ENCODE measurements at regions not wholly inside any gene's neighbourhood (a gene's known extent, or its start where the extent isn't known, plus 50 kb on each side); places are given as distances from the start of the nearest gene placed in this dataset.

- no peak for DNase-seq (ENCODE audit: low spot score)
Observed at GRCh38 chr9:27750566-27750965, 177.3 kb upstream of the C9orf72 start.

DNA sequence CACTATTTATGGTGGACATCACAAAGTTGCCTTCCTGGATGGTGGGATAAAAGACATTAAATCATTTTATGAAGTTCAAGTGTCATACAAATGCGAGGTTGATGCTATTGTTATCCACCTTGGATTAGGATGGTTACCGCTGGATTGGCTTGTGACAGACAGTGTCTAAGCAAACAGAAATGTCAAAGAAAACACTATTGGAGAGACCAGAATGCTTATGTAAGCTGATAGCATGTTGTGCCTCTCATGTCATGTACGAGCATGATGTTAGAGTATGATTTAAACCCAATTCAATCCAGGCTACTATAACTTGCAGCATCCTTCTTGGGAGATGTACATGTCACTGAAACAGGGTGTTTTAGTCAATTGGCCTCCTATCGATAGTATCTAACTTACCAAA is 178.8 kb upstream of the C9orf72 start:
- DNase-seq (ENCODE audit: low spot score): no peak

DNA sequence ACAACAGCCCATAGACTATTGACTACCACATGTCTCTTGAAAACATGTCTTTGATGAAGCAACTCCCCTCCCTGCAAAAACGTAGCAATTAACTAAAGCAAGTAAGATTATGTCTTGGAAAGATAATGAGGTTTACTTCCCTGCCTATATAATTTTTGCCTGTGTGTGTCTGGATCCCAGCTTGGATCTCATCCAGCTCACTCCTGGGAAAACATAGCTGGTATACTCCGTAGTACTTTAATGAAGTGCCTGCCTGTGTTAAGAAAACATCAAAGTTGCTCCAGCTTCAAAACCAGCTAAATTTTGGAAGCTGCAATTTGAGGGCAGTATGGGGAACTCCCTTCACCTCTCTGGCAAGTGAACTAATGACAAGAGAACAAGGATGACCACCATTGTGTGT is 182.6 kb upstream of the C9orf72 start:
- DNase-seq (ENCODE audit: low spot score): no peak

DNA sequence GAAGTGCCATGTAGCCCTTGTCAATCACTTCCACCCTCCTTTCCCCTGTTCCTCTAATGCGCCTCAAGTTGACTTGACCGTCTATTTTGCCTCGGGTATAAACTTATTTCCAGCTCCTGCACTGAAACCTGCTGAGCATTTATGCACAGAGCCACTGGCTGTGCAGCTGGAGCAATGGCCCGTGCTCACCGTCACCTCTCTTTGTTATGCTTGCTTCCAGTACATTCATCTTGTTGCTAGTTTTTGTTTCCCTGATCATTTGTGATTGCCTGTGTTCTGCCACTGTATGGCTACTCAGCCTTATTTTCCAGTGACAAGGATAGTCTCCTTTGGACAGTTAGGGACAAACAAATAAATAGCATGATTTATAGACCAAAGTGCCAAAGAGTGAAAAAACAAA is 183.1 kb upstream of the C9orf72 start:
- DNase-seq (ENCODE audit: low spot score): no peak

DNA sequence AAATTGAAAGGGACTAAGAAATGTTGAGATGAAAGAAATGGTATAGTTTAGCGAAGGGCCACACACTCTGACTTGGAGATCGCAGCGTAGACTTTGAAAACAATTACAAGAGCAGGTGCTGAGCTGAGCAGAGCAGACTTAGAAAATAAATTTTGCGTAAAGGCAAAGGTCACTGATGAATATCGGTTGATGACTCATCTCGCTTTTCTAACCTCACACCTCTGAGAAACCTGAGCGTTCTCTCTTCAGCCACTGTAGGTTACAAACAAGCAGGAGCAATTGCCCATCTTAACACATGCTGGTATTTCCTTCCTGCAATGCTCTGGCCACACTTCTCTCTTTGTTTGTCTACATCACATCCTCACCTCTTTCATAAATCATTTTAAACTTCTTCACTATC is 190.6 kb upstream of the C9orf72 start:
- no peak for DNase-seq (ENCODE audit: low spot score)

DNA sequence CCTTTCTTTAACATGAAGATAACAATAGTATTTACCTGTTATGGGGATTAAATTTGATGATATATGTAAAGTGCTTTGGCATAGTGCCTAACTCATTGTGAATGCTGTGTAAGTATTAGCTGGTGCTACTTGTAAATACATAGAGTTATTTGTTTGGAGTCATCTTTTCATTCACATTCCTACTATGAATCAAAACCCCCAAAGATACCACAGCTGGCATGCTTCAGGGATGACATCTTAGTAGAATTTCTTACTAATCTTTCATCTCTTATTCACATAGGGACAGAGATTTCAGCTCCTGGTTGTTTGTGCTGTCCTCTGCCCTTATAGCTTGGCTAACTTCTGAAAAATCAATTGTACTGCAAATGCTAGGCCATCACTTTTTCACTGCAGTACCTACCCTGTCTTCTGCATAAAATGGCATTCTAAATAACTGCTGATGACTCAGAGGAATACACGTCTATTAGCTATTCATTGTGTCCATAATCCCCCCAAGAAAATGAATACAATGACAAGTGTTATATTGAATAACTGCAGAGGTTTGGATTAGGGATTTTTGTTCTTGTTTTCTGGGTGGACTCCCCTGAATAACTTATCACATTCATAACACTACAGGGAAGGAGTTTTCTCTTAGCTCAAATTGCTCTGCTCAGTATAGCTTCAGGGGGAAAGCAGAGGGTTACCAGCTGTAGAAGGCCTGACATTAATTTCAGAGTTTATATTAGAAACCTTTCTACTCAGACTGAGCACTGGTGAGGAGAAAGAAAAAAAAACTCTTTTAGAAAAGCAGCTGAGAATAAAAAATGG is 192.2 kb upstream of the C9orf72 start:
- DNase-seq (ENCODE audit: low spot score): no peak

- no peak for DNase-seq (ENCODE audit: low spot score)
Observed at GRCh38 chr9:27766073-27766835, 193.0 kb upstream of the C9orf72 start.

DNA sequence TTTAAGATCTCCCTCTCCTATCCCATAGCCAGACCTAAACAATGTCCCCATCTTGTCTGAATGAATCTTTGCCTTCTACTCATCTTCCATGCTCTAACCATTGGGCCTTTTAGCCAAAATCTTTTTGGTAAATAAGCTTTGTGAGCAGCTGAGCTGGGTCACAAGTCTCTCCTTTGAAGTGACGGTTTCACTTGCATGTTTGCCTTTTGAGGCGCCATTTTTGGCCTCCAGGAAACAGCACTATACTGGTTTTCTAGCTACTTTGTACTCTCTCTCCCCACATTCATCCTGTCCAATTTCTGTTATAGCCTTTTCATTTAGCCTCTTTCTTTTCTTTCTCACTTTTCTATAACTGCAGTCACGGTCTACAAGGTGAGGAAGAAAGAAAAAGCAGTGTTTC is 195.5 kb upstream of the C9orf72 start:
- no peak for DNase-seq (ENCODE audit: low spot score)

DNA sequence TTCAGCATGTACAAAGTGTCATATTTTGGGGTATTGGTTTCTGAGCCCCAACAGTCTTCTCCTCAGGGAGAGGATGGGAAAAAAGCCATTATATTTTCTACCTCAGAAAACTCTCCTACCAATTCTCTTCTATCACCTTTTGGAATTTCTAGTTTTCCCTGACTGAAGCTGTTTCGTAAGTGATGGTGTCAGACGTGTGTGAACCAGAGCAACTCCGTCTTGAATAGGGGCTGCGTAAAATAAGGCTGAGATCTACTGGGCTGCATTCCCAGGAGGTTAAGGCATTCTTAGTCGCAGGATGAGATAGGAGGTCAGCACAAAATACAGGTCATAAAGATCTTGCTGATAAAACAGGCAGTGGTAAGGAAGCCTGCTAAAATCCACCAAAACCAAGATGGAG is 197.3 kb upstream of the C9orf72 start:
- DNase-seq (ENCODE audit: low spot score): no peak

- DNase-seq (ENCODE audit: low spot score): no peak
Observed at GRCh38 chr9:27771803-27772545, 198.7 kb upstream of the C9orf72 start.

DNA sequence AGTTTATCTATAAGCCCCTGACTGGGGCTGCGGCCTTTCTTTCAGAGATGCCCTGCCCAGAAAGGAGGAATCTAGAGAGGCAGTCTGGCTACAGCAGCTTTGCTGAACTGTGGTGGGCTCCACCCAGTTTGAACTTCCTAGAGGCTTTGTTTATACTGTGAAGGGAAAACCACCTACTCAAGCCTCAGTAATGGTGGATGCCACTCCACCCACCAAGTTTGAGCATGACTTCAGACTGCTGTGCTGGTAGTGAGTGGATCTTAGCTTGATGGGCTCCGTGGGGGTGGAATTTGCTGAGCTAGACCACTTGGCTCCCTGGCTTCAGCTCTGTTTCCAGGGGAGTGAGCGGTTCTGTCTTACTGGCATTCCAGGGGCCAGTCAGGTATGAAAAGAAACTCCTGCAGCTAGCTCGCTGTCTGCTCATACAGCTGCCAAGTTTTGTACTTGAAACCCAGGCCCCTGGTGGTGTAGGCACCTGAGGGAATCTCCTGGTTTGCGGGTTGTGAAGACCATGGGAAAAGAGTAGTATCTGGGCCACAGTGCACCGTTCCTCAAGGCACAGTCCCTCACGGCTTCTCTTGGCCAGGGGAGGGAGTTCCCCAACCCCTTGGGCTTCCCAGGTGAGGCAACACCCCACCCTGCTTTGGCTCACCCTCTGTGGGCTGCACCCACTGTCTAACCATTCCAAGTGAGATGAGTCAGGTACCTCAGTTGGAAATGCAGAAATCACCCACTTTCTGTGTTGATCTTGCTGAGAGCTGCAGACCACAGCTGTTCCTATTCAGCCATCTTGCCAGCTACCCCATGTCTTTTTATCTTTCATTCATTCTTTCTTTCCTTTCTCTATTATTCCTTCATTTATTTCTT is 211.8 kb upstream of the C9orf72 start:
- DNase-seq (ENCODE audit: low spot score): no peak

GRCh38 chr9:27785714-27786100 is 212.4 kb upstream of the C9orf72 start:
- DNase-seq (ENCODE audit: low spot score): no peak

DNA sequence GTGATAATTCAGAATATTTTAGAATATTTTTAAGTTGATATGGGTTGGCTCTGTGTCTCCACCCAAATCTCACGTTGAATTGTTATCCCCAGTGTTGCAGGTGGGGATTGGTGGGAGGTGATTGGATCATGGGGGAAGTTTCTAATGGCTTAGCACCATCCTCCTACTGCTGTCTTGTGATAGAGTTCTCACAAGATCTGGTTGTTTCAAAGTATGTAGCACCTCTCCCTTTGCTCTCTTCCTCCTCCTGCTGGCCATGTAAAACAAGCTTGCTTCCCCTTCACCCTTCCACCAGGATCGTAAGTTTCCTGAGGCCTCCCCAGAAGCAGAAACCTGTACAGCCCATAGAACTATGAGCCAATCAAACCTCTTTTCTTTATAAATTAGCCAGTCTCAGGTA is 214.6 kb upstream of the C9orf72 start:
- no peak for DNase-seq (ENCODE audit: low spot score)

DNA sequence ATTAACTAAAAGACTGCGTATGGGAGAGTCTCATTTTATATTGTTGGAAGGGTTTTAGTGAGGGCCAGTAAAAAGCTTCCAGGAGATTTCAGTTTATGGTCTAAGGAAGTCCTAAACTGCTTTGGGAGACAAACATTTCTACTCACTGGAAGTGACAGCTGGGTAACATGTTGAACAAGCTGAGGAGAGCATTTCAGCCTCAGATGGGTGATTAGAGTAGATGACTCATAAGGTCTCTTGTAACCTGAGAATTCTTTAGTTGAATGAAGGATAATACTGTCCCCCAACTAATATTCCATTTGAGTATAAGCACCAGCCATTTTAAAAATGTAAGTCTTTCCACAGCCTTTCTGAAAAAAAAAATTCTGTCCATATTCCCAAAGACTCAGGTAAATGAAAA is 218.0 kb upstream of the C9orf72 start:
- no peak for DNase-seq (ENCODE audit: low spot score)

DNA sequence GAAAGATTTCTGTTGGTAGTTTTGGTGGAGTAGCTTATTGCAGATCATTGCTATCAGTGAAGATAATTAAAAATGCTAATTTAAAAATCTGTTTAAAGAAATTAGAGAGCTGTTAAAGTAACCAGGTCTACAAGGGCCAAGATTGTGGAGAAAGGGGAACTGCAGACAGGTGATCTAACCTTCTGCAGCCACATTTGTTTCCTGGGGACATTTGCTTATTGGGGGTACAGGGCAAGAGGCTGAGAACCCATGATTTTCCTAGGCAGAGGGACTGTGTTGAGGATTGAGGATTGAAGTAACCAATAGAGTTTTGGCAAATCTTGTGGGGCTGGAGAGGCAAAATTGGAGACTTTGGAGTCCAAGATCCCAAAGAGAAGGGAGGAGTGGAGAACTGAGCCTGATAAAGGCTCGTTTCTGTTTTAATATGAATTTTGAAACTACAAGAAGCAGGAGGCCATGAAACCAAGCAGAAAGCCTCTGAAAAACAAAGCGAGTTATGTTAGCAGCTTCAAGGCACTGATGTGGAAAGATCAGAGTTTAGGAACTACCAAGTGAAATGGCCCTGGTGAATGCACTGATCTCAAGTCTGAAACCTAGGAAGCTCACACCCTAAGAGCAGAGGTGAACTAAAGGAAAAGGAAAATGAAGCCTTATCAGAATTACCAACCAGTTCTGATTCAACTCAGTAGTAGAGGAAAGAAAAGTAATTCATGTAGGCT is 219.8 kb upstream of the C9orf72 start:
- no peak for DNase-seq (ENCODE audit: low spot score)

DNA sequence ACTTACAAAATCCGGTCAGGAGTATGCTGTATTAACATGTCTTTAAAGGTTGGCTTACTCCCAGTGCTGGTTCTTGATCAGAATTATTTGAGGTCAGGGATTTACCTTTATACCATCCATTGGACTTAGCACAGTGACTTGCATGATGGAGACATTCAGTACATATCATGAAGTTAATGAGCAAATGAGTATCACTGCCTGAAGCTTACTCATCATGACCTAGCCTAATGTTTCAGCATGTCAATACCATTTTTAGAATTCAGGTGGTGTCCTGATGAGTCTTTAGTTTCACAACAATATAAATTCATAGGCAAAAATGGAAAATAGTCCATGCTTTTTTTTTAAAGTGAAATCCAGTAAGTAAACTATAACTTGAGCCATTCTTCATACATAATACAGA is 226.0 kb upstream of the C9orf72 start:
- no peak for DNase-seq (ENCODE audit: low spot score)

- no peak for DNase-seq (ENCODE audit: low spot score)
Observed at GRCh38 chr9:27800159-27800558, 226.9 kb upstream of the C9orf72 start.

GRCh38 chr9:27800692-27801370 is 227.6 kb upstream of the C9orf72 start:
- no peak for DNase-seq (ENCODE audit: low spot score)

DNA sequence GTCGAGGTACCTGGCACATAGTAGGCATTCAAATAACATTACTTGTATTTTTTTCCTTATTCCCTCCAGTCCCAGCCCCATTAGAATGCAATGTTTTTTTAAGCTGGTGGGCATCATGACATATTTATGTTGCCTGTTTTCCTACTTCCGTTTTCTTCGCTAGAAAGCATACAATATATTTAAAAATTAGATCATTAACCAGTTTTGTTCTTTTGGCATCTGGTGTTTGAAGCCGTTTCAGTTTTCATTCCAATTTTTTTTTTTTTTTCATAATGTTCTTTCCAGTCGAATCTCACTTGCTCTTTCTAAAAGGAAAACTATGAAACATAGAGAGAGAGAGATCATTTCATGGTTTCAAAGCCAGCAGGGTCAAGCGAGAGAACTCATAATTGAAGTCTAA is 228.3 kb upstream of the C9orf72 start:
- no peak for DNase-seq (ENCODE audit: low spot score)

- no peak for DNase-seq (ENCODE audit: low spot score)
Observed at GRCh38 chr9:27802418-27802817, 229.1 kb upstream of the C9orf72 start.

DNA sequence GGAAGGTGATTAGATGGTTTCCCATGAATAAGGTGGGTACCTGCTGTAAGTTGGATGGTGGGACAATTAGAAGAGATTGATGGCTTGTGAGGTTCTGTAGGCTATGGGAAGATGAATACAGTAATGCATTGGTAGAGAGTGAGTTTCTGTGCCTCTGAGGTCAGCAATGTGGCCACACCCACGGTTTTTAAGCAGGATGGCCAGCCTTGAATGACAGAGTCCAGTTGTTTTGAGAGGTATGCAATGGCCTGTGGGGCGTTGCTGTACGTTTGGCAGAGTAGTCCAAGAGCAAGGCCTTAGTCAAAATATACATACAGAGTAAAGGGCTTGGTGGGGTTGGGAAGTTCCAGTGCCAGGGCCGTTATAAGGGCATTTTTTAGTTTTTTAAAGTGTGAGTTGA is 235.6 kb upstream of the C9orf72 start:
- no peak for DNase-seq (ENCODE audit: low spot score)
